ENCODE measurements at regions not wholly inside any gene's neighbourhood (a gene's known extent, or its start where the extent isn't known, plus 50 kb on each side); places are given as distances from the start of the nearest gene placed in this dataset.

DNA sequence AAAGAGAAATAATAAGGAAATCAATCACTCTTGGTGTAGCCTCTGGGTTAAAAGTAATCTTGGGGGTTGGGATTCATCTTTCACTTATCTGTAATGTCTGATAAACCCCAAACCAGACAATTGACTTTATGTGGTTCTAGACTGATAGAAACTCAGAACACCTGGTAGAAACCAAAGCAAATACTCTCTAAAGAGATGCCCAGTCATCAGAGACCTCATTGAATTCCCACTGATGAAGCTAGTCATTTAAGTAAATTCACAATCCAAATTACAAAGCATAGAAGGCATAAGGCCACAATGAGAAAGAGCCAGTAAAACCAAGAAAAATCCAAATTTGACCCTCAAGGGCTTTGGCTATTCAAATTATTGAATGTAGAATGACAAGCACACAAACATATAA lies 250.6 kb downstream of the MBNL1 start:
- intact Hi-C loops (cut with micrococcal nuclease) = no loop called here
- no peak for ATAC-seq

More for the DNA sequence above, 250.6 kb downstream of the MBNL1 start:
- H3K9me2 ChIP-seq (ENCODE audit: insufficient read depth) = no peaks in the 10 kb centered on the region
- no peak for DNase-seq (ENCODE audit: low read depth, low spot score)
- H3K4me3 ChIP-seq (replicated peaks in 1 of 2; ENCODE audit: low read depth in 1 of 2, low read length in 2 of 2) = no peak overlapping the region
- no TSS peak for BruUV-seq (replicated peaks)
- no peaks in the 10 kb centered on the region for H3K9me3 ChIP-seq (ENCODE audit: control insufficient read depth in 1 of 2, insufficient read depth in 1 of 2, low read depth in 1 of 2, low read length in 2 of 2)
- H3K4me2 ChIP-seq (ENCODE audit: low read length) = no peak overlapping the region
- CTCF ChIA-PET = no interaction called here
- no peaks in the 10 kb centered on the region for H3K27me3 ChIP-seq (ENCODE audit: insufficient read depth, low read length)
- H3K9ac ChIP-seq (ENCODE audit: low read length) = no peak overlapping the region
- H3K4me1 ChIP-seq (ENCODE audit: control insufficient read depth in 1 of 2, insufficient read depth in 2 of 2, low read length in 2 of 2) = no peaks in the 10 kb centered on the region
- H4K20me1 ChIP-seq (ENCODE audit: insufficient read depth) = no peaks in the 10 kb centered on the region
- POLR2A ChIA-PET = no interaction called here
- RAD21 ChIA-PET (ENCODE audit: low non-redundant PET in 1 of 2, low total read pairs in 2 of 2, uncharacterized antibody in 2 of 2, unreplicated experiment in 2 of 2) = no interaction called here
- no peaks in the 10 kb centered on the region for H3K79me2 ChIP-seq (ENCODE audit: insufficient read depth, low read length)
- H3K36me3 ChIP-seq (ENCODE audit: control insufficient read depth in 1 of 2, insufficient read depth in 2 of 2, low read length in 2 of 2) = no peaks in the 10 kb centered on the region
- no peak overlapping the region for H2AFZ ChIP-seq (ENCODE audit: low read depth, low read length, poor library complexity, severe bottlenecking)
- TF ChIP-seq EZH2phosphoT487 (IDR thresholded peaks at IDR 0.05; ENCODE audit: borderline replicate concordance) (no peak), POLR2A (IDR thresholded peaks at IDR 0.05; ENCODE audit: borderline replicate concordance, extremely low read depth, insufficient read depth, insufficient read length) (no peak), ZNF274 (IDR thresholded peaks at IDR 0.05; ENCODE audit: low read depth, low read length) (no peak), SRF (IDR thresholded peaks at IDR 0.05; ENCODE audit: low read depth) (no peak), SIN3A (IDR thresholded peaks at IDR 0.05; ENCODE audit: low read depth) (no peak), EGR1 (IDR thresholded peaks at IDR 0.05; ENCODE audit: low read depth) (no peak), TCF7L2 (IDR thresholded peaks at IDR 0.05; ENCODE audit: borderline replicate concordance, extremely low read depth, insufficient read depth, insufficient read length) (no peak), FOSL1 (IDR thresholded peaks at IDR 0.05; ENCODE audit: low read depth) (no peak), EZH2 (IDR thresholded peaks at IDR 0.05) (no peak), CBX3 (IDR thresholded peaks at IDR 0.05; ENCODE audit: low read depth) (no peak), ELF1 (IDR thresholded peaks at IDR 0.05; ENCODE audit: borderline replicate concordance, low read depth) (no peak), ZFX (IDR thresholded peaks at IDR 0.05) (no peak), JUND (IDR thresholded peaks at IDR 0.05) (no peak), YY1 (IDR thresholded peaks at IDR 0.05; ENCODE audit: extremely low read depth, insufficient replicate concordance, low read depth, low read length) (no peak), POLR2AphosphoS5 (IDR thresholded peaks at IDR 0.05; ENCODE audit: low read depth, low read length) (no peak), CEBPB (IDR thresholded peaks at IDR 0.05; ENCODE audit: low read depth) (no peak)
- TF ChIP-seq, protein P1, sequence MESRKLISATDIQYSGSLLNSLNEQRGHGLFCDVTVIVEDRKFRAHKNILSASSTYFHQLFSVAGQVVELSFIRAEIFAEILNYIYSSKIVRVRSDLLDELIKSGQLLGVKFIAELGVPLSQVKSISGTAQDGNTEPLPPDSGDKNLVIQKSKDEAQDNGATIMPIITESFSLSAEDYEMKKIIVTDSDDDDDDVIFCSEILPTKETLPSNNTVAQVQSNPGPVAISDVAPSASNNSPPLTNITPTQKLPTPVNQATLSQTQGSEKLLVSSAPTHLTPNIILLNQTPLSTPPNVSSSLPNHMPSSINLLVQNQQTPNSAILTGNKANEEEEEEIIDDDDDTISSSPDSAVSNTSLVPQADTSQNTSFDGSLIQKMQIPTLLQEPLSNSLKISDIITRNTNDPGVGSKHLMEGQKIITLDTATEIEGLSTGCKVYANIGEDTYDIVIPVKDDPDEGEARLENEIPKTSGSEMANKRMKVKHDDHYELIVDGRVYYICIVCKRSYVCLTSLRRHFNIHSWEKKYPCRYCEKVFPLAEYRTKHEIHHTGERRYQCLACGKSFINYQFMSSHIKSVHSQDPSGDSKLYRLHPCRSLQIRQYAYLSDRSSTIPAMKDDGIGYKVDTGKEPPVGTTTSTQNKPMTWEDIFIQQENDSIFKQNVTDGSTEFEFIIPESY (IDR thresholded peaks at IDR 0.05; ENCODE audit: extremely low read depth, insufficient replicate concordance, low read length) = no peak
- TF ChIP-seq, protein P2, sequence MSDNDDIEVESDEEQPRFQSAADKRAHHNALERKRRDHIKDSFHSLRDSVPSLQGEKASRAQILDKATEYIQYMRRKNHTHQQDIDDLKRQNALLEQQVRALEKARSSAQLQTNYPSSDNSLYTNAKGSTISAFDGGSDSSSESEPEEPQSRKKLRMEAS (IDR thresholded peaks at IDR 0.05) = no peak
- TF ChIP-seq, protein P3, sequence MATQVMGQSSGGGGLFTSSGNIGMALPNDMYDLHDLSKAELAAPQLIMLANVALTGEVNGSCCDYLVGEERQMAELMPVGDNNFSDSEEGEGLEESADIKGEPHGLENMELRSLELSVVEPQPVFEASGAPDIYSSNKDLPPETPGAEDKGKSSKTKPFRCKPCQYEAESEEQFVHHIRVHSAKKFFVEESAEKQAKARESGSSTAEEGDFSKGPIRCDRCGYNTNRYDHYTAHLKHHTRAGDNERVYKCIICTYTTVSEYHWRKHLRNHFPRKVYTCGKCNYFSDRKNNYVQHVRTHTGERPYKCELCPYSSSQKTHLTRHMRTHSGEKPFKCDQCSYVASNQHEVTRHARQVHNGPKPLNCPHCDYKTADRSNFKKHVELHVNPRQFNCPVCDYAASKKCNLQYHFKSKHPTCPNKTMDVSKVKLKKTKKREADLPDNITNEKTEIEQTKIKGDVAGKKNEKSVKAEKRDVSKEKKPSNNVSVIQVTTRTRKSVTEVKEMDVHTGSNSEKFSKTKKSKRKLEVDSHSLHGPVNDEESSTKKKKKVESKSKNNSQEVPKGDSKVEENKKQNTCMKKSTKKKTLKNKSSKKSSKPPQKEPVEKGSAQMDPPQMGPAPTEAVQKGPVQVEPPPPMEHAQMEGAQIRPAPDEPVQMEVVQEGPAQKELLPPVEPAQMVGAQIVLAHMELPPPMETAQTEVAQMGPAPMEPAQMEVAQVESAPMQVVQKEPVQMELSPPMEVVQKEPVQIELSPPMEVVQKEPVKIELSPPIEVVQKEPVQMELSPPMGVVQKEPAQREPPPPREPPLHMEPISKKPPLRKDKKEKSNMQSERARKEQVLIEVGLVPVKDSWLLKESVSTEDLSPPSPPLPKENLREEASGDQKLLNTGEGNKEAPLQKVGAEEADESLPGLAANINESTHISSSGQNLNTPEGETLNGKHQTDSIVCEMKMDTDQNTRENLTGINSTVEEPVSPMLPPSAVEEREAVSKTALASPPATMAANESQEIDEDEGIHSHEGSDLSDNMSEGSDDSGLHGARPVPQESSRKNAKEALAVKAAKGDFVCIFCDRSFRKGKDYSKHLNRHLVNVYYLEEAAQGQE (IDR thresholded peaks at IDR 0.05; ENCODE audit: low read depth) = no peak
- no peak overlapping the region for H3K27ac ChIP-seq (ENCODE audit: low read depth, low read length)
